Right lobe of liver (tissue), 4 donors: ENCODE measurements at regions not wholly inside any gene's neighbourhood (a gene's known extent, or its start where the extent isn't known, plus 50 kb on each side); places are given as distances from the start of the nearest gene placed in this dataset.

Source experiments
- POLR2A ChIP-seq: fragments of 450-650 bp; IDR thresholded peaks from one replicate; pipeline ENCODE4 v1.6.1; 2017; ENCODE audit warnings: antibody characterized with exemption, mild to moderate bottlenecking
- TF ChIP-seq, protein P1 (sequence below), 4 donors: fragments of 200-600 bp in 3 of 4; fragments of 450-650 bp in 1 of 4; IDR thresholded peaks; one replicate each; pipeline versions ENCODE4 v1.5.1 to v1.8.0; 2016 to 2022; ENCODE audit warnings: antibody characterized with exemption in 4 of 4, mild to moderate bottlenecking in 2 of 4
- donor health status: DM: no; HTN: no; CAD: no.
- donor health status: DM: no; HTN: no; CAD: no.
- donor health status: DM: no; HTN: yes; CAD: no.

DNA sequence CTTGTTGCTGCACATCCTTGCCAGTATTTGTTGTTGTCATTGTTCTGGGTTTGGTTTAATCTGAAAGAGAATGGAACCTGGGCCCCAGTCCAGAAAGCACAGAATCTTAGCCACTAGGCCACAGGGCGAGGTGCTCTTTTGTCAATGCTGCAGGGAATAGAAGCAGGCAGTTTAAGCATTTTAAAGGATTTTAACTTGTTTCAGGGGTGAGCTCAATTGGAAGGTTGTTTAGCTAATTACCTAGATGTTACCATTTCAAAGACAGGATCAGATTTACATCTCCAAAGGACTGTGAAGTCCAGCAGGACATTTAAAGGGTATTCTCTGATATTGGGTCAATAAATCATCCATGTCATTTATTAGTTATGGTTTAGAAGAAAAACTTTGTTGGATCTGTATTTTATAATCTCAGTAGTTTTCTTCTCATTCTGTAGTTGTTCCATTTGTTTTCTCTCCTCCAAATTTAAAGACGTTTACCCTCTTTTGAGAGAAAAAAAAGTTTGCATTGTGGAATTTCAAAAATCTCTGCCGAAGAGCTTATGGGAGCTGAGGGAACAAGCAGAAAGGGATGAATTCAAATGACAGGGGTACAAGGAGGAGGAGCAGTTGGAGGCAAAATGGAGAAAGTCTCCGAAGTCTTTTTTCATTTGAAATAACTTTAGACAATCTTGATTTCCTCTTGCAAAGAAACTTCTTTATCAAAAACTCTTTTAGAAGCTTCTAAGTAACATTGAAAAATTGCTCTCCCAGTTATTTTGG lies 57.5 kb upstream of the FAM47C start:
- TF ChIP-seq, protein P1, sequence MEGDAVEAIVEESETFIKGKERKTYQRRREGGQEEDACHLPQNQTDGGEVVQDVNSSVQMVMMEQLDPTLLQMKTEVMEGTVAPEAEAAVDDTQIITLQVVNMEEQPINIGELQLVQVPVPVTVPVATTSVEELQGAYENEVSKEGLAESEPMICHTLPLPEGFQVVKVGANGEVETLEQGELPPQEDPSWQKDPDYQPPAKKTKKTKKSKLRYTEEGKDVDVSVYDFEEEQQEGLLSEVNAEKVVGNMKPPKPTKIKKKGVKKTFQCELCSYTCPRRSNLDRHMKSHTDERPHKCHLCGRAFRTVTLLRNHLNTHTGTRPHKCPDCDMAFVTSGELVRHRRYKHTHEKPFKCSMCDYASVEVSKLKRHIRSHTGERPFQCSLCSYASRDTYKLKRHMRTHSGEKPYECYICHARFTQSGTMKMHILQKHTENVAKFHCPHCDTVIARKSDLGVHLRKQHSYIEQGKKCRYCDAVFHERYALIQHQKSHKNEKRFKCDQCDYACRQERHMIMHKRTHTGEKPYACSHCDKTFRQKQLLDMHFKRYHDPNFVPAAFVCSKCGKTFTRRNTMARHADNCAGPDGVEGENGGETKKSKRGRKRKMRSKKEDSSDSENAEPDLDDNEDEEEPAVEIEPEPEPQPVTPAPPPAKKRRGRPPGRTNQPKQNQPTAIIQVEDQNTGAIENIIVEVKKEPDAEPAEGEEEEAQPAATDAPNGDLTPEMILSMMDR (IDR thresholded peaks at IDR 0.05): no peak
- TF ChIP-seq POLR2A: no peak
